K562 (cell line): ENCODE measurements at regions not wholly inside any gene's neighbourhood (a gene's known extent, or its start where the extent isn't known, plus 50 kb on each side); places are given as distances from the start of the nearest gene placed in this dataset.

Source experiments
- ATAC-seq: fragments of 200-7000 bp; cut with Tn5 transposase; 3 replicates; pipeline ENCODE4 v1.9.1; 2020; ENCODE audit warnings: moderate library complexity
- BruUV-seq: library from RNA; stranded (reverse); fragments of 400-500 nt; replicated peaks from 2 replicates; lab custom pipeline; 2021; lab: Mats Ljungman, UMichigan
- CTCF ChIA-PET: fragments of 300-600 bp; formaldehyde crosslinking; extraction: SDS; loops from one replicate; lab custom pipeline; 2021; ENCODE audit warnings: low intra/inter-chr PET ratio; lab: Yijun Ruan, JAX
- POLR2A ChIA-PET: fragments of 300-600, 350-650 bp; sonication (Branson Sonifier 250); formaldehyde crosslinking; extraction: SDS; loops from one replicate; lab custom pipeline; 2021; ENCODE audit warnings: antibody characterized with exemption, inconsistent platforms; lab: Yijun Ruan, JAX
- DNase-seq, 4 experiments: peaks; one replicate each; pipeline versions ENCODE4 v3.0.0 to v3.0.0-alpha.2; 2011 to 2018; ENCODE audit warnings: low spot score in 3 of 4, mixed read lengths in 3 of 4; ENCODE audit errors: extremely low read depth in 1 of 4
- FAIRE-seq: peaks from 2 replicates; lab custom pipeline; 2011; peaks lifted over from hg19 to GRCh38; lab: Jason Lieb, UNC
- H2AFZ ChIP-seq: 2 replicates; pipeline ENCODE4 v1.6.0; 2011; ENCODE audit warnings: low read depth, low read length, control low read depth, inconsistent platforms
- H3K27ac ChIP-seq: fragments of 200-600 bp; 3 replicates; pipeline ENCODE4 v1.8.0; 2011; ENCODE audit warnings: low read depth, mild to moderate bottlenecking, control low read depth, inconsistent platforms, low read length, moderate library complexity, mixed read lengths; ENCODE audit errors: extremely low read depth
- H3K27me3 ChIP-seq, 2 experiments: fragments of 300-600 bp in 1 of 2; 2 replicates in 1 of 2; 3 replicates in 1 of 2; pipeline versions ENCODE4 v1.6.0 to v1.8.0; 2011; ENCODE audit warnings: inconsistent platforms in 2 of 2, low read length in 2 of 2, mild to moderate bottlenecking in 1 of 2, mixed read lengths in 1 of 2, moderate library complexity in 1 of 2; ENCODE audit not compliant: control insufficient read depth in 2 of 2, insufficient read depth in 2 of 2
- H3K36me3 ChIP-seq: fragments of 300-600 bp; 3 replicates; pipeline ENCODE4 v1.8.0; 2011; ENCODE audit warnings: mild to moderate bottlenecking, low read length, inconsistent platforms; ENCODE audit not compliant: control insufficient read depth, insufficient read depth
- H3K4me1 ChIP-seq, 2 experiments: fragments of 200-600 bp in 1 of 2; replicated peaks in 1 of 2; 2 replicates in 1 of 2; 3 replicates in 1 of 2; pipeline versions ENCODE4 v1.5.1 to v1.8.0; 2011; ENCODE audit warnings: inconsistent platforms in 2 of 2, low read length in 2 of 2, mild to moderate bottlenecking in 1 of 2, mixed read lengths in 1 of 2, moderate library complexity in 1 of 2; ENCODE audit not compliant: control insufficient read depth in 2 of 2, insufficient read depth in 2 of 2
- H3K4me2 ChIP-seq: 2 replicates; pipeline ENCODE4 v1.6.1; 2011; ENCODE audit warnings: low read length, control low read depth, inconsistent platforms, mixed read lengths; ENCODE audit not compliant: insufficient read depth
- H3K4me3 ChIP-seq: fragments of 200-600 bp; sonication (generic), shearing (Covaris generic); 2 replicates; pipeline ENCODE4 v1.5.1; 2016; ENCODE audit warnings: control low read depth, inconsistent platforms
- H3K79me2 ChIP-seq: fragments of 200-600 bp; 3 replicates; pipeline ENCODE4 v1.8.0; 2011; ENCODE audit warnings: low read length, inconsistent platforms; ENCODE audit not compliant: control insufficient read depth, insufficient read depth
- H3K9ac ChIP-seq, 2 experiments: 2 replicates each; pipeline versions ENCODE4 v1.6.0 to v1.6.1; 2011; ENCODE audit warnings: low read depth in 2 of 2, low read length in 2 of 2, control low read depth in 1 of 2, inconsistent platforms in 1 of 2, mild to moderate bottlenecking in 1 of 2, mixed read lengths in 1 of 2; ENCODE audit not compliant: insufficient read depth in 1 of 2
- H3K9me1 ChIP-seq: one replicate; pipeline ENCODE4 v1.6.0; 2011; ENCODE audit warnings: inconsistent platforms, mild to moderate bottlenecking, low read length, moderate library complexity; ENCODE audit not compliant: control insufficient read depth, insufficient read depth
- H3K9me3 ChIP-seq: replicated peaks from 2 replicates; pipeline ENCODE4 v1.5.1; 2011; ENCODE audit warnings: low read depth, low read length, inconsistent platforms; ENCODE audit not compliant: control insufficient read depth, insufficient read depth
- H4K20me1 ChIP-seq: replicated peaks from 2 replicates; pipeline ENCODE4 v1.6.1; 2011; ENCODE audit warnings: low read length, inconsistent platforms, mixed read lengths; ENCODE audit not compliant: control insufficient read depth, insufficient read depth
- CBX2 ChIP-seq: fragments of 200-600 bp; sonication (generic); IDR thresholded peaks from one replicate; pipeline ENCODE4 v1.6.1; 2012; ENCODE audit warnings: mild to moderate bottlenecking, low read length, inconsistent platforms; ENCODE audit not compliant: insufficient read depth, poor library complexity, severe bottlenecking
- HNRNPL ChIP-seq: fragments of 200-400 bp; formaldehyde crosslinking; IDR thresholded peaks from 2 replicates; pipeline ENCODE4 v1.6.1; 2017; ENCODE audit warnings: low read depth, mild to moderate bottlenecking, low read length
- HOMEZ ChIP-seq: fragments of 250-450 bp; sonication (Bioruptor Pico); IDR thresholded peaks from 2 replicates; pipeline ENCODE4 v1.4.0; 2020; ENCODE audit warnings: mild to moderate bottlenecking, moderate library complexity
- NFXL1 ChIP-seq: fragments of 450-650 bp; formaldehyde crosslinking; IDR thresholded peaks from 2 replicates; pipeline ENCODE4 v1.4.0; 2021; ENCODE audit warnings: mild to moderate bottlenecking
- RAD51 ChIP-seq: fragments of 450-650 bp; IDR thresholded peaks from 2 replicates; pipeline ENCODE4 v1.7.1; 2016; ENCODE audit warnings: low read depth, mild to moderate bottlenecking, borderline replicate concordance
- RBM25 ChIP-seq: fragments of 200-400 bp; formaldehyde crosslinking; IDR thresholded peaks from 2 replicates; pipeline ENCODE4 v1.6.1; 2018; ENCODE audit warnings: low read length, low read depth, moderate library complexity; ENCODE audit not compliant: severe bottlenecking
- SMARCB1 ChIP-seq: IDR thresholded peaks from 2 replicates; pipeline ENCODE4 v1.6.1; 2011; ENCODE audit warnings: improper control_type of control experiment, low read depth; ENCODE audit not compliant: insufficient read length
- TFAM ChIP-seq: fragments of 250-450 bp; sonication (Bioruptor Pico); conservative IDR thresholded peaks from 2 replicates; pipeline ENCODE4 v1.5.0; 2021; ENCODE audit warnings: mild to moderate bottlenecking, moderate library complexity
- ZNF518B ChIP-seq: fragments of 250-450 bp; sonication (Bioruptor Pico); IDR thresholded peaks from 2 replicates; pipeline ENCODE4 v1.5.0; 2021; ENCODE audit warnings: mild to moderate bottlenecking, moderate library complexity
- ZNF695 ChIP-seq: fragments of 450-650 bp; formaldehyde crosslinking; IDR thresholded peaks from 2 replicates; pipeline ENCODE4 v1.4.0; 2020; ENCODE audit warnings: mild to moderate bottlenecking, moderate library complexity
- WGBS: fragments of 100-300 bp; shearing (Covaris generic); methylation state at CpG from one replicate; pipeline ENCODE4 v1.1.6; 2016; ENCODE audit warnings: low coverage, mixed read lengths; ENCODE audit not compliant: insufficient coverage; ENCODE audit errors: missing lambda C conversion rate; 5-methylcytosine and 5-hydroxymethylcytosine counted together
- in situ Hi-C: fragments of 300-500 bp; cut with MboI; formaldehyde crosslinking; loops from 4 replicates; pipeline ENCODE4 v1.15.0; 2018; ENCODE audit warnings: inconsistent platforms, mixed read lengths
- intact Hi-C: fragments of 100-400 bp; cut with micrococcal nuclease; formaldehyde crosslinking; loops from 2 replicates; pipeline ENCODE4 v1.14.2; 2022

- no peak overlapping the region for H3K27ac ChIP-seq
- ATAC-seq (no peak), DNase-seq (no peak), FAIRE-seq (no peak)
- ChIA-PET CTCF (no interaction called here), POLR2A (no interaction called here)
- no peak overlapping the region for H3K4me2 ChIP-seq
- no peaks in the 10 kb centered on the region for H3K9me1 ChIP-seq
- H3K27me3 ChIP-seq: peaks cover 0 to 2% of the 10 kb centered on the region in 2 experiments; a peak in 2 of 5 replicates
- TF ChIP-seq RAD51: no peak
- no peak for TF ChIP-seq ZNF695 (CRISPR knock-in tag)
- TF ChIP-seq RBM25: no peak
- TF ChIP-seq HNRNPL: no peak
- TF ChIP-seq ZNF518B (CRISPR knock-in tag): no peak
- no peak for TF ChIP-seq HOMEZ (CRISPR knock-in tag)
- TF ChIP-seq CBX2: no peak
- TF ChIP-seq NFXL1 (CRISPR knock-in tag): no peak
- no peak for TF ChIP-seq SMARCB1
- no peak for TF ChIP-seq TFAM (CRISPR knock-in tag)
- H3K79me2 ChIP-seq: no peaks in the 10 kb centered on the region
- no TSS peak for BruUV-seq
- H3K9me3 ChIP-seq: no peaks in the 10 kb centered on the region
- H3K36me3 ChIP-seq: no peaks in the 10 kb centered on the region
- 0% methylated on average over 1 of the region's 1 CpG for WGBS
- in situ Hi-C loops (no loop called here), intact Hi-C loops (no loop called here)
- H3K9ac ChIP-seq: no peak overlapping the region
- no peaks in the 10 kb centered on the region for H3K4me1 ChIP-seq
- H4K20me1 ChIP-seq: no peaks in the 10 kb centered on the region
- no peak overlapping the region for H3K4me3 ChIP-seq
- H2AFZ ChIP-seq: no peak overlapping the region
Observed at GRCh38 chr10:130561681-130562080, 425.5 kb downstream of the GLRX3 start.
